H1 (cell line): ENCODE measurements at regions not wholly inside any gene's neighbourhood (a gene's known extent, or its start where the extent isn't known, plus 50 kb on each side); places are given as distances from the start of the nearest gene placed in this dataset.

Experiments used
- CBX8 ChIP-seq: fragments of 300-800, 300-1000 bp; sonication (generic); IDR thresholded peaks from 2 replicates; pipeline ENCODE4 v1.7.1; 2016; ENCODE audit warnings: low read depth, low read length, borderline replicate concordance
- GTF2F1 ChIP-seq: IDR thresholded peaks from 2 replicates; pipeline ENCODE4 v1.6.1; 2012; ENCODE audit warnings: low read depth, low read length, improper control_type of control experiment, borderline replicate concordance

GRCh38 chr3:43956945-43957344, 266.2 kb downstream of the ABHD5 start (continued):
- TF ChIP-seq CBX8 (no peak), GTF2F1 (no peak)
